ENCODE measurements at regions not wholly inside any gene's neighbourhood (a gene's known extent, or its start where the extent isn't known, plus 50 kb on each side); places are given as distances from the start of the nearest gene placed in this dataset.

DNA sequence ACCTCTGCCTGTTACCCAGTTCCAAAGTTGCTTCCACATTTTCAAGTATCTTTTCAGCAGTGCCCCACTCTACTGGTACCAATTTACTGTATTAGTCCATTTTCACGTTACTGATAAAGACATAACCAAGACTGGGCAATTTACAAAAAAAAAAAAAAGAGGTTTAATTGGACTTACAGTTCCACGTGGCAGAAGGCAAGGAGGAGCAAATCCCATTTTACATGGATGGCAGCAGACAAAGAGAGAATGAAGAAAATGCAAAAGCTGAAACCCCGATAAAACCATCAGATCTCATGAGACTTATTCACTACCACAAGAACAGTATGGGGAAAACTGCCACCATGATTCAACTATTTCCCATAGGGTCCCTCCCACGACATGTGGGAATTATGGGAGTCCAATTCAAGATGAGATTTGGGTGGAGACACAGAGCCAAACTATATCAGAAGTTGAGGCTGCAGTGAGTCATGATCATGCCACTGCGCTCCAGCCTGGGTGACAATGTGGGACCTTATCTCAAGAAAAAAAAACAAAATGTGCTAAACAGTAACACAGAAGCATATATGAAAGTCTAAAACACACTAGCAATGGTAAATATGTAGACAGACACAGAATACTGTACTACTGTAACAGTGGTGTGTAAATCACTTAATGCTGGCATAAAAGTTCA, 190.3 kb upstream of the ZC3H12C start:
- DNase-seq (ENCODE audit: low read depth): no peak
- TF ChIP-seq, protein P1, sequence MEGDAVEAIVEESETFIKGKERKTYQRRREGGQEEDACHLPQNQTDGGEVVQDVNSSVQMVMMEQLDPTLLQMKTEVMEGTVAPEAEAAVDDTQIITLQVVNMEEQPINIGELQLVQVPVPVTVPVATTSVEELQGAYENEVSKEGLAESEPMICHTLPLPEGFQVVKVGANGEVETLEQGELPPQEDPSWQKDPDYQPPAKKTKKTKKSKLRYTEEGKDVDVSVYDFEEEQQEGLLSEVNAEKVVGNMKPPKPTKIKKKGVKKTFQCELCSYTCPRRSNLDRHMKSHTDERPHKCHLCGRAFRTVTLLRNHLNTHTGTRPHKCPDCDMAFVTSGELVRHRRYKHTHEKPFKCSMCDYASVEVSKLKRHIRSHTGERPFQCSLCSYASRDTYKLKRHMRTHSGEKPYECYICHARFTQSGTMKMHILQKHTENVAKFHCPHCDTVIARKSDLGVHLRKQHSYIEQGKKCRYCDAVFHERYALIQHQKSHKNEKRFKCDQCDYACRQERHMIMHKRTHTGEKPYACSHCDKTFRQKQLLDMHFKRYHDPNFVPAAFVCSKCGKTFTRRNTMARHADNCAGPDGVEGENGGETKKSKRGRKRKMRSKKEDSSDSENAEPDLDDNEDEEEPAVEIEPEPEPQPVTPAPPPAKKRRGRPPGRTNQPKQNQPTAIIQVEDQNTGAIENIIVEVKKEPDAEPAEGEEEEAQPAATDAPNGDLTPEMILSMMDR (conservative IDR thresholded peaks at IDR 0.05; ENCODE audit: control insufficient read depth, insufficient read depth, low read depth, low read length): no peak

DNA sequence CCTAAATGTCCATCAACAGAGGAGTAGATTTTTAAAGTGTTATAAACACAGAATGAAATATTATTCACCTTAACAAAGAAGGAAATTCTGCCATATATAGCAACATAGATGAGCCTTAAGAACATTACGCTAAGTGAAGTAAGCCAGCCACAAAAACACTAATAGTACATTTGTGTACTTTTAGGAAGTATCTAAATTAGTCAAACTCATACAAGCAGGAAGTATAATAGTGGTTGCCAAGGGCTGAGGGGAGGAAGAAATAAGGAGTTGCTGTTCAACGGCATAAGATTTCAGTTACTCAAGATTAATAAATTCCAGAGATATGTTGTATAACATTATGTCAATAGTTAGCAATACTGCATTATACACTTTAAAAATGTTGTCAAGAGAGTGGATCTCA, 181.7 kb upstream of the ZC3H12C start:
- no peak overlapping the region for H3K4me3 ChIP-seq (ENCODE audit: control insufficient read depth, low read depth, low read length)
- no peak for DNase-seq (ENCODE audit: low read depth)
- TF ChIP-seq, protein P1 (conservative IDR thresholded peaks at IDR 0.05; ENCODE audit: control insufficient read depth, insufficient read depth, low read depth, low read length): no peak

More for the DNA sequence above, 190.3 kb upstream of the ZC3H12C start:
- H3K4me3 ChIP-seq (ENCODE audit: control insufficient read depth, low read depth, low read length): no peak overlapping the region

DNA sequence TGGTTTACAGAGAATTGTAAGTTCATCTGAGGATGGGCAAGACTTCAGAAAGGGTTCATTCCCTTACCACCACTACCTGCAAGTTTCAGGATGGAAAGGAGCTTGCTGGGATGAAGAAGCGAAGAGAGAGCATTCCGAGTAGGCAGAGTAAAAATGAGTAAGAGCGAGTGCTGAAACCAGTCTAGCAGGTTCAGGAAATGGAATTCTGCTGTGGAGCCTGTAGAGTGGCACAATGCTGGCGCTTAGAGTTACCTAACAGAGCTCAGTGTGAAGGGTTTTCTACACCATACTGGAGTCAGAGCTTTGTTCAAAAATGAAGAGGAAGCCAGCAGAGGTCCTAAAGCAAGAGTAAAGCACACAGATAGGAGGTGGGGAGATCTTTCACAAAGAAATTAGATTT, 179.2 kb upstream of the ZC3H12C start:
- DNase-seq (ENCODE audit: low read depth): no peak
- no peak overlapping the region for H3K4me3 ChIP-seq (ENCODE audit: control insufficient read depth, low read depth, low read length)
- TF ChIP-seq, protein P1 (conservative IDR thresholded peaks at IDR 0.05; ENCODE audit: control insufficient read depth, insufficient read depth, low read depth, low read length): no peak

DNA sequence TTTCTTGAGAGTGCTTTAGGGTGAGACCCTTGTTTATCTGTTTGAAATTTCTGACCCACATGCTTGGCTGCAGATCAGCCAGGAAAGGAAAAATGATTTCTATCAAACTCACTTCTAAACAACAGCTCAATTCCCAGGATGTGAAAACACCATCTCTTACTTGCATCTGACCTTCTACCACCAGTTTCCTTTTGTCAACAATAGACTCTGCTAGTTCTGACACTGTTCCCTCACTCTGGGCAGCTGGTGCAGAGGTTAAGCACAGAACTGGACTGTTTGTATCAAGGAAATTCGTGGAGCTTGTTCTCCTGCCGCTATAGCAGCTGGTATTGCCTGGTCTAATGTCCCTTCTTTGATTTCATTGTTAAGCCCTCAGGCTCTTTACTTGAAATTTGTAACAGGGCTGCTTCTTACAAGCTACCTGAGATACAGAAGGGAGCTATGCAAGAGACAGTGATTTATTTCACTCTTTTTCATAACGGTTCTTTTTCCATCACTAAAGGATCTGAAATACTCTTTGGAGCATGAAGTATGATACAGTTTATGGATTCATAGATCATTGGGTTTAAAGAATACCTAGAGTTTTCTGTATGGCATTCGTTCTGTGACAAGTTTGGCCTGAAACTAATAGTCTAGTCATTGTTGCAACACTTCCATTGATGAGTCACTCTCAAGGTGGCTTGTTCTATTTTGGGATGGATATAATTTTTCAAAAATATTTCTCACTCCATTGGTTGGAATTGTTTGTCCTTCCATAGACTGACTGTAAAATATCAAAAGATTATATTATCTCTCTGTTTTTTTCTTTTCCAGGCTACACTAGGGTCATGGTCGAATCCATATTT, 178.2 kb upstream of the ZC3H12C start:
- no peak overlapping the region for H3K4me3 ChIP-seq (ENCODE audit: control insufficient read depth, low read depth, low read length)
- TF ChIP-seq, protein P1 (conservative IDR thresholded peaks at IDR 0.05; ENCODE audit: control insufficient read depth, insufficient read depth, low read depth, low read length): no peak
- peak; percentile 61 for DNase-seq (ENCODE audit: low read depth)

DNA sequence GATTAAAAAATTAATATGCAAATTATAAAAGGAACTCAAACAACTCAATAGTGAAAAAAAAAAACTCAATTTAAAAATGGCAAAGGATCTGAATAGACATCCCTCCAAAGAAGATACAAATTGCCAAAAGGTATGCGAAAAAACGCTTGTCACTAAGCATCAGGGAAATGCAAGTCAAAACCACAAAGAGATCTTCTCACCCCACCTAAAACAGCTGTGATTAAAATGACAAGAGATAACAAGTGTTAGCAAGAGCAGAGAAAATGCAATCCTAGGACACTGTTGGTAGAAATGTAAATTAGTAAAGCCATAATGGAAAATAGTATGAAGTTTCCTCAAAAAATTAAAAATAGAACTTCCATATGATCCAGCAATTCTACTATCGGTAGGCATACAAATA, 166.3 kb upstream of the ZC3H12C start:
- no peak for DNase-seq (ENCODE audit: low read depth)
- no peak overlapping the region for H3K4me3 ChIP-seq (ENCODE audit: control insufficient read depth, low read depth, low read length)
- TF ChIP-seq, protein P1 (conservative IDR thresholded peaks at IDR 0.05; ENCODE audit: control insufficient read depth, insufficient read depth, low read depth, low read length): no peak

DNA sequence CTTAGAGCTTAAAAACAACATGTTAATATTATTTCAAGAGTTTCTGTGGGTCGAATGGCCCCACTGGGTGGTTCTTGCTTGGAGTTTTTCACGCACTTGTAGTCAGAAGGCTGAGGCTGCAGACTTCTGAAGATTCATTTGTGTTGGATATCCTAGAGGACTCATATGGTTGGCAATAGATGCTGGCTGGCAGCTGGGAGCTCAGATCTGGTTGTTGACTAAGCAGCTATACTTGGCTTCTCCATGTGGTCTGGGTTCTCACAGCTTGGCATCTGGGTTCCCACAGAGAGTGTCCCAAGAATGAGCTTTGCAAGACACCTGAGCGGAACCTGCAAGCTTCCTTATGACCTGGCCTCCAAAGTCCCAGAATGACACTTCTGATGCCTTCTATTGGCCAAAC, 163.9 kb upstream of the ZC3H12C start:
- H3K4me3 ChIP-seq (ENCODE audit: control insufficient read depth, low read depth, low read length): no peak overlapping the region
- no peak for DNase-seq (ENCODE audit: low read depth)
- TF ChIP-seq, protein P1 (conservative IDR thresholded peaks at IDR 0.05; ENCODE audit: control insufficient read depth, insufficient read depth, low read depth, low read length): no peak

All from fibroblast of mammary gland (primary cell).